Neuronal stem cell (in vitro differentiated cells): ENCODE measurements at regions not wholly inside any gene's neighbourhood (a gene's known extent, or its start where the extent isn't known, plus 50 kb on each side); places are given as distances from the start of the nearest gene placed in this dataset.

Source experiments
- DNase-seq: peaks from one replicate; pipeline ENCODE4 v3.0.0-alpha.2; 2013; ENCODE audit warnings: low spot score
- H2AFZ ChIP-seq: one replicate; pipeline ENCODE4 v1.6.1; 2013; ENCODE audit warnings: mild to moderate bottlenecking, low read length, inconsistent platforms
- H2AK5ac ChIP-seq: 2 replicates; pipeline ENCODE4 v1.6.1; 2013; ENCODE audit warnings: low read depth, mild to moderate bottlenecking, inconsistent platforms, low read length, moderate library complexity, mixed read lengths
- H2BK120ac ChIP-seq: 2 replicates; pipeline ENCODE4 v1.6.1; 2013; ENCODE audit warnings: low read depth, mild to moderate bottlenecking, inconsistent platforms, low read length, moderate library complexity, mixed read lengths
- H2BK12ac ChIP-seq: one replicate; pipeline ENCODE4 v1.6.1; 2013; ENCODE audit warnings: low read length, inconsistent platforms
- H2BK15ac ChIP-seq: 2 replicates; pipeline ENCODE4 v1.6.1; 2013; ENCODE audit warnings: mild to moderate bottlenecking, low read length, inconsistent platforms, mixed read lengths
- H2BK5ac ChIP-seq: one replicate; pipeline ENCODE4 v1.6.1; 2013; ENCODE audit warnings: inconsistent platforms, mild to moderate bottlenecking, low read length, moderate library complexity
- H3K14ac ChIP-seq: one replicate; pipeline ENCODE4 v1.6.1; 2013; ENCODE audit warnings: low read length, inconsistent platforms
- H3K18ac ChIP-seq: 2 replicates; pipeline ENCODE4 v1.6.1; 2013; ENCODE audit warnings: low read length, inconsistent platforms
- H3K23ac ChIP-seq: 2 replicates; pipeline ENCODE4 v1.6.1; 2013; ENCODE audit warnings: low read depth, mild to moderate bottlenecking, mixed read lengths, low read length, inconsistent platforms; ENCODE audit not compliant: poor library complexity
- H3K27ac ChIP-seq: replicated peaks from 3 replicates; pipeline ENCODE4 v1.5.1; 2013; ENCODE audit warnings: low read length, inconsistent platforms
- H3K27me3 ChIP-seq, 3 experiments: 2 replicates each; pipeline ENCODE4 v1.6.1; 2013; ENCODE audit warnings: low read length in 3 of 3, mild to moderate bottlenecking in 2 of 3, inconsistent platforms in 1 of 3, low read depth in 1 of 3, mixed read lengths in 1 of 3, moderate library complexity in 1 of 3; ENCODE audit not compliant: control insufficient read depth in 3 of 3, insufficient read depth in 3 of 3
- H3K36me3 ChIP-seq, 2 donors: replicated peaks in 1 of 2; 2 replicates each; pipeline ENCODE4 v1.6.1; 2013; ENCODE audit warnings: low read length in 2 of 2; ENCODE audit not compliant: control insufficient read depth in 2 of 2, insufficient read depth in 2 of 2
- H3K4ac ChIP-seq: 2 replicates; pipeline ENCODE4 v1.6.1; 2013; ENCODE audit warnings: inconsistent platforms, mild to moderate bottlenecking, low read length, moderate library complexity
- H3K4me1 ChIP-seq, 2 donors: 1 replicate in 1 of 2; 2 replicates in 1 of 2; pipeline ENCODE4 v1.6.1; 2013; ENCODE audit warnings: low read length in 2 of 2, low read depth in 1 of 2; ENCODE audit not compliant: control insufficient read depth in 2 of 2, insufficient read depth in 1 of 2
- H3K4me2 ChIP-seq: one replicate; pipeline ENCODE4 v1.6.1; 2013; ENCODE audit warnings: mild to moderate bottlenecking, low read length, inconsistent platforms; ENCODE audit not compliant: insufficient read depth, poor library complexity, severe bottlenecking
- H3K4me3 ChIP-seq, 2 donors: 2 replicates each; pipeline ENCODE4 v1.5.1; 2013; ENCODE audit warnings: low read length in 2 of 2, mild to moderate bottlenecking in 2 of 2, inconsistent platforms in 1 of 2, moderate library complexity in 1 of 2
- H3K79me1 ChIP-seq: one replicate; pipeline ENCODE4 v1.6.1; 2013; ENCODE audit warnings: low read depth, mild to moderate bottlenecking, inconsistent platforms, low read length, moderate library complexity
- H3K9ac ChIP-seq: one replicate; pipeline ENCODE4 v1.6.1; 2013; ENCODE audit warnings: mild to moderate bottlenecking, low read depth, low read length, inconsistent platforms; ENCODE audit not compliant: poor library complexity
- H3K9me3 ChIP-seq, 2 donors: replicated peaks in 1 of 2; 2 replicates each; pipeline versions ENCODE3 to v1.6.1; 2013; ENCODE audit warnings: low read length in 2 of 2, mild to moderate bottlenecking in 2 of 2, inconsistent platforms in 1 of 2, low read depth in 1 of 2, mixed read lengths in 1 of 2, moderate library complexity in 1 of 2; ENCODE audit not compliant: control insufficient read depth in 2 of 2, insufficient read depth in 1 of 2
- H4K8ac ChIP-seq: one replicate; pipeline ENCODE4 v1.6.1; 2013; ENCODE audit warnings: low read depth, mild to moderate bottlenecking, inconsistent platforms, low read length, moderate library complexity
- H4K91ac ChIP-seq: one replicate; pipeline ENCODE4 v1.6.1; 2013; ENCODE audit warnings: low read length, low read depth, mild to moderate bottlenecking, inconsistent platforms; ENCODE audit not compliant: poor library complexity
- WGBS, 2 donors: extraction: QIAGEN DNeasy Blood & Tissue Kit; methylation state at CpG; one replicate each; pipeline ENCODE4 v1.1.7; 2013; ENCODE audit warnings: missing lambda C conversion rate in 2 of 2, mixed read lengths in 1 of 2; ENCODE audit not compliant: insufficient read length in 2 of 2, insufficient replicate concordance in 1 of 2; ENCODE audit errors: extremely low coverage in 2 of 2; 5-methylcytosine and 5-hydroxymethylcytosine counted together

DNA sequence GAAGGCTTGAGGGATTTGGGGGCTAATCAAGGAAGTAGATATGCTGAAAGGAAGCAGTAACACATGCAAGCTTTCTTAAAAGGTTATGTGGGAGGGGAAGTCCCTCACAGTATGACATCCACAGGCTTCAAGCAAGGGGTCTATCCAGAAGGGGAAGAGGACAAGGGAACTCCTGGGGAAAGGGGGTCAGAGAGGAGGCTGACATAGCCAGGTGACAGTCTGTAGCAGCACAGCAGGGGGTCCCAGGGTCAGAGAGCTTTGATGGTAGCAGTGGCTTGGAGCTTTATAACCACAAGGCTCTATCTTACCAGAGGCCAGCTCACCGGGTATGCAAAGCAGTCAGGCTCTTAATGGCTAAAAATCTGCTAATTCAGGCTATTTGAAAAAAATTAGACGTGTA is 150.6 kb upstream of the NSMCE3 start:
- peak overlapping the region; percentile 9 for H3K27ac ChIP-seq

DNA sequence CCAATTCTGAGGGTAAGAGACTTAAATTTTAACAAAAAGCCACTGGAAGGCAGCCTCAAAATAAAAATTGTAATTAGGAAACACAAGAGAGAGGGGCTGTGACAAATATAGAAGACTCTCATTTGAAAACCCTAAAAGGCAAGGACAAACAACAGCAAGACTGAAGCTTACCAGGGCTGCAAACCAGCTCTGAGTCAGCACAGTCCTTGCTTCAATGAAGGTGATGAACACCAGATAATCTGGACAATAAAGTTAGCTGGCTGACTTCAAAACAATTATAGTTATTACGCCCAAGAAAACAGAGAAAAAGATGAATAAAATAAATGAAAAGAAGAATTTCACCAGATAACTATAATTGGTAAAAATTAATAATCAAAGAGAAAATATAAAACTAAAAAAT is 149.3 kb upstream of the NSMCE3 start:
- Histone ChIP-seq H3K18ac (no peak overlapping the region), H2BK120ac (no peak overlapping the region), H3K36me3 (no peaks in the 10 kb centered on the region), H3K4me1 (peaks cover 0 to 6% of the 10 kb centered on the region in 2 donors), H4K8ac (no peak overlapping the region), H2BK5ac (no peak overlapping the region), H2BK12ac (no peak overlapping the region), H3K14ac (no peak overlapping the region), H2BK15ac (no peak overlapping the region), H3K9me3 (no peaks in the 10 kb centered on the region), H3K27me3 (no peaks in the 10 kb centered on the region), H3K23ac (no peak overlapping the region), H4K91ac (no peak overlapping the region), H3K27ac (no peak overlapping the region), H3K4ac (no peak overlapping the region), H3K4me2 (no peak overlapping the region), H2AK5ac (no peak overlapping the region), H2AFZ (no peak overlapping the region), H3K9ac (no peak overlapping the region), H3K4me3 (no peak overlapping the region), H3K79me1 (no peaks in the 10 kb centered on the region)
- DNase-seq, result no peak
- WGBS, 2 donors, result no CpG with 5 or more reads among the region's 1 CpG

More for the DNA sequence above, 150.6 kb upstream of the NSMCE3 start:
- H3K9ac ChIP-seq, result no peak overlapping the region
- H2AFZ ChIP-seq, result no peak overlapping the region
- H2AK5ac ChIP-seq, result no peak overlapping the region
- H3K14ac ChIP-seq, result no peak overlapping the region
- H2BK15ac ChIP-seq, result no peak overlapping the region
- H3K18ac ChIP-seq, result no peak overlapping the region
- H3K4me3 ChIP-seq, result no peak overlapping the region
- no peaks in the 10 kb centered on the region for H3K27me3 ChIP-seq
- WGBS, 2 donors, result no CpG with 5 or more reads among the region's 2 CpGs
- no peaks in the 10 kb centered on the region for H3K79me1 ChIP-seq
- no peak overlapping the region for H4K8ac ChIP-seq
- DNase-seq, result no peak
- H4K91ac ChIP-seq, result no peak overlapping the region
- H3K4me1 ChIP-seq, result peaks cover 0 to 6% of the 10 kb centered on the region in 2 donors
- no peak overlapping the region for H2BK12ac ChIP-seq
- H3K9me3 ChIP-seq, result no peaks in the 10 kb centered on the region
- no peak overlapping the region for H2BK120ac ChIP-seq
- H3K23ac ChIP-seq, result no peak overlapping the region
- no peak overlapping the region for H2BK5ac ChIP-seq
- H3K4ac ChIP-seq, result no peak overlapping the region
- no peaks in the 10 kb centered on the region for H3K36me3 ChIP-seq
- no peak overlapping the region for H3K4me2 ChIP-seq

DNA sequence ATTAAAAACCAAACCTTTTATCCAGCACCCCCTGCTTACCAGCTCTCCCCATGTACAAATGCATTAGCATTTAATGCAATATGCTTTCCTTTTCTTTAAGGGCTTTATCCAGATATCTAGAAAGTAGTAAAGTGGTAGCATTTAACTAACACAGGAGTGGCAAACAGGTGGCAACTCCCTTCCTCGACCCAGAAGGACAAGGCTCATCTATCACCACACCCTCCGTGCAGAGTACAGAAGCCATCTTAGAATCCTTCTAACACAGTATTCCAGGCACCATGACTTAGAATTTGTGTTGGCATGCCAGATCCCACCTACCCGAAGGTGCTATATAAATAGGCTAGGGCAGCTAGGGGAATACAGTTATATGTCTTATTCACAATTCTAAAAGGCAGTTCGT is 148.6 kb upstream of the NSMCE3 start:
- Histone ChIP-seq H3K79me1 (no peaks in the 10 kb centered on the region), H2AK5ac (no peak overlapping the region), H2BK12ac (no peak overlapping the region), H2BK15ac (no peak overlapping the region), H3K9ac (no peak overlapping the region), H2AFZ (no peak overlapping the region), H4K91ac (no peak overlapping the region), H3K4me3 (no peak overlapping the region), H3K4ac (no peak overlapping the region), H3K23ac (no peak overlapping the region), H4K8ac (no peak overlapping the region), H3K36me3 (no peaks in the 10 kb centered on the region), H3K27me3 (no peaks in the 10 kb centered on the region), H3K14ac (no peak overlapping the region), H3K9me3 (no peaks in the 10 kb centered on the region), H3K4me1 (peaks cover 0 to 6% of the 10 kb centered on the region in 2 donors), H2BK5ac (no peak overlapping the region), H3K27ac (no peak overlapping the region), H2BK120ac (no peak overlapping the region), H3K18ac (no peak overlapping the region), H3K4me2 (no peak overlapping the region)
- no CpG with 5 or more reads among the region's 4 CpGs for WGBS, 2 donors
- DNase-seq, result no peak

DNA sequence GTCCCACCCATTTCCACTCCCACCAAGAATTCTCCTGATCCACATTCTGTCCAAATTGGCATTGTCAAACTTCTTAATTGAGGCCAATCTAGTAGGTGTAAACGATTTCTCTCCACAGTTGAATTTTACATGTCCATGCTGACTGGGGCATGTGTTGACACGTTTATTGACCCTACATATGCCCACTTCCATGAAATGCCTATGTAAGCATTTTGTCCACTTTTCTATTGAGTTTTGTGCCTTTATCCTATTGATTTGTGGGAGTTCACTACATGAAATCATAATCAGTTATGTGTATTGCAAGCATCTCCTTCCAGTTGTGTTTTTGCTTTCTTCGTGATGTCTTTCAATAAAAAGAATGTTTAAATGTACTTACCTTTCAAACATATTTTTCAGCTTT is 141.7 kb upstream of the NSMCE3 start:
- Histone ChIP-seq H3K9ac (no peak overlapping the region), H2BK5ac (no peak overlapping the region), H3K4me3 (no peak overlapping the region), H4K8ac (no peak overlapping the region), H3K27me3 (no peaks in the 10 kb centered on the region), H3K27ac (no peak overlapping the region), H2BK12ac (no peak overlapping the region), H3K14ac (no peak overlapping the region), H3K9me3 (no peaks in the 10 kb centered on the region), H3K23ac (no peak overlapping the region), H4K91ac (no peak overlapping the region), H3K4ac (no peak overlapping the region), H2AK5ac (no peak overlapping the region), H2AFZ (no peak overlapping the region), H3K36me3 (no peaks in the 10 kb centered on the region), H3K4me1 (peaks cover 0 to 5% of the 10 kb centered on the region in 2 donors), H2BK15ac (no peak overlapping the region), H3K79me1 (no peaks in the 10 kb centered on the region), H3K18ac (no peak overlapping the region), H2BK120ac (no peak overlapping the region), H3K4me2 (no peak overlapping the region)
- DNase-seq, result no peak
- WGBS, 2 donors, result no CpG with 5 or more reads among the region's 3 CpGs
